Panc1 (cell line): ENCODE measurements at regions not wholly inside any gene's neighbourhood (a gene's known extent, or its start where the extent isn't known, plus 50 kb on each side); places are given as distances from the start of the nearest gene placed in this dataset.

ENCODE experiments used
- SIN3A ChIP-seq: IDR thresholded peaks from 2 replicates; pipeline ENCODE4 v1.6.1; 2012; ENCODE audit warnings: low read depth, mild to moderate bottlenecking, low read length, moderate library complexity, borderline replicate concordance; ENCODE audit not compliant: insufficient read depth
- TF ChIP-seq, protein P1 (sequence below): fragments of 450-650 bp; IDR thresholded peaks from 2 replicates; pipeline ENCODE4 v1.5.1; 2017; ENCODE audit warnings: mild to moderate bottlenecking

GRCh38 chr3:127091376-127091775, 101.6 kb upstream of the PRR23E start:
- TF ChIP-seq, protein P1, sequence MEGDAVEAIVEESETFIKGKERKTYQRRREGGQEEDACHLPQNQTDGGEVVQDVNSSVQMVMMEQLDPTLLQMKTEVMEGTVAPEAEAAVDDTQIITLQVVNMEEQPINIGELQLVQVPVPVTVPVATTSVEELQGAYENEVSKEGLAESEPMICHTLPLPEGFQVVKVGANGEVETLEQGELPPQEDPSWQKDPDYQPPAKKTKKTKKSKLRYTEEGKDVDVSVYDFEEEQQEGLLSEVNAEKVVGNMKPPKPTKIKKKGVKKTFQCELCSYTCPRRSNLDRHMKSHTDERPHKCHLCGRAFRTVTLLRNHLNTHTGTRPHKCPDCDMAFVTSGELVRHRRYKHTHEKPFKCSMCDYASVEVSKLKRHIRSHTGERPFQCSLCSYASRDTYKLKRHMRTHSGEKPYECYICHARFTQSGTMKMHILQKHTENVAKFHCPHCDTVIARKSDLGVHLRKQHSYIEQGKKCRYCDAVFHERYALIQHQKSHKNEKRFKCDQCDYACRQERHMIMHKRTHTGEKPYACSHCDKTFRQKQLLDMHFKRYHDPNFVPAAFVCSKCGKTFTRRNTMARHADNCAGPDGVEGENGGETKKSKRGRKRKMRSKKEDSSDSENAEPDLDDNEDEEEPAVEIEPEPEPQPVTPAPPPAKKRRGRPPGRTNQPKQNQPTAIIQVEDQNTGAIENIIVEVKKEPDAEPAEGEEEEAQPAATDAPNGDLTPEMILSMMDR: no peak
- TF ChIP-seq SIN3A: no peak
